NT2/D1 (cell line): ENCODE measurements at regions not wholly inside any gene's neighbourhood (a gene's known extent, or its start where the extent isn't known, plus 50 kb on each side); places are given as distances from the start of the nearest gene placed in this dataset.

ENCODE experiments used
- SUZ12 ChIP-seq: IDR thresholded peaks from 2 replicates; pipeline ENCODE4 v1.6.1; 2011; ENCODE audit not compliant: insufficient read length, insufficient read depth; ENCODE audit errors: extremely low read depth
- YY1 ChIP-seq: IDR thresholded peaks from 2 replicates; pipeline ENCODE4 v1.6.1; 2011; ENCODE audit not compliant: insufficient read length, insufficient read depth
- ZNF274 ChIP-seq: IDR thresholded peaks from 2 replicates; pipeline ENCODE4 v1.6.1; 2011; ENCODE audit warnings: mild to moderate bottlenecking, low read depth, low read length

- TF ChIP-seq SUZ12 (no peak), YY1 (no peak), ZNF274 (no peak)
These were observed 225.0 kb downstream of the ESM1 start for GRCh38 chr5:54760182-54760935.
